ENCODE measurements at regions not wholly inside any gene's neighbourhood (a gene's known extent, or its start where the extent isn't known, plus 50 kb on each side); places are given as distances from the start of the nearest gene placed in this dataset.

DNA sequence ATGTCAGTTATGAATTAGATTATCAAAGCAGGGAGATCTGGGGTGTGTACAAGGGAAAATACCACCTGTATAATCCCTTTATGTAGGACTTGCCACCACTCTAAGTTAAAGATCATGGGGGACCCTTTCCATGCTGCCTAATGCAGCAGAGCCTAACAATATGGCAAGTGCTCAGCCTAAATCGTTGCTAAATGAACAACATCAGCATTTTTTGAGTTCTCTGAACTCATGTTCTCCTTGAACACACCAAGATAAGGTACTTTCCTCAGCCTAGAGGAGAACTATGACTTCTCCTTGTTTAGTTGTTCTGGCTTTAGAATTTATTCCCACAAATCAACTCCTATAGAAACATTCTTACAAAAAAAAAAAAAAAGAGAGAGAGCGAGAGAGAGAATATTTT lies 177.0 kb downstream of the DUSP10 start:
- H3K36me3 ChIP-seq (ENCODE audit: insufficient read depth, low read length) = no peaks in the 10 kb centered on the region

DNA sequence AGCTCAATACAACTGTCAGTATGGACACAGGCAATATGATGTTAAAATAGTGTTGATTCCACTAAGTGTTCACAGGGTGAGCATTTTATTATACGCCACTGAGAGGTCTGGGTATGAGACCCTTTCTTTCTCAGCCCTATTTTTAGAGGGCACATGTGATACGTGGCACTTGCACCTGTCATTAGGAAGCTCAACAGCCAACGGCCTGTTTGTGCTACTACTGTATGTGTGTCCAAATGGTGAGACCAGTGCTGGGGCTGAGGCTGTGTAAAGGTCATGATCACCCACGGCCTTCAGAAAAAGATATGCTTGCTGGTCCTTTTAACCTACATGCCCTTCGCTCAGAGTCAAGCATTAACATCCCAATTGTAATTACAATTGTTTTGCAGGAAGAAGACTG lies 176.2 kb downstream of the DUSP10 start:
- Histone ChIP-seq H3F3A (ENCODE audit: insufficient read depth, low read length) (no peaks in the 10 kb centered on the region), H4K20me1 (ENCODE audit: insufficient read depth, low read length) (no peaks in the 10 kb centered on the region), H3K4me2 (ENCODE audit: low read length) (peak overlapping the region; percentile 50), H3K9me2 (ENCODE audit: low read depth, low read length) (no peaks in the 10 kb centered on the region), H3K27me3 (ENCODE audit: insufficient read depth, low read length) (no peaks in the 10 kb centered on the region), H3K36me3 (ENCODE audit: insufficient read depth, low read length) (no peaks in the 10 kb centered on the region), H3K4me3 (ENCODE audit: low read depth, low read length, poor library complexity, severe bottlenecking) (no peak overlapping the region), H3K4me1 (ENCODE audit: insufficient read depth, low read length, severe bottlenecking) (peaks cover 52% of the 10 kb centered on the region), H3K79me2 (ENCODE audit: insufficient read depth, low read length) (no peaks in the 10 kb centered on the region), H3K9ac (ENCODE audit: low read length) (peak overlapping the region; percentile 36), H3K27ac (ENCODE audit: low read depth, low read length, poor library complexity, severe bottlenecking) (peak overlapping the region; percentile 97), H3K9me3 (ENCODE audit: low read length) (no peaks in the 10 kb centered on the region), H2AFZ (ENCODE audit: low read length) (peak overlapping the region; percentile 78; the same call in 1 of the 2 replicates)
- no peak for TF ChIP-seq EZH2 (IDR thresholded peaks at IDR 0.05; ENCODE audit: borderline replicate concordance, low read length)
- TF ChIP-seq, protein P1, sequence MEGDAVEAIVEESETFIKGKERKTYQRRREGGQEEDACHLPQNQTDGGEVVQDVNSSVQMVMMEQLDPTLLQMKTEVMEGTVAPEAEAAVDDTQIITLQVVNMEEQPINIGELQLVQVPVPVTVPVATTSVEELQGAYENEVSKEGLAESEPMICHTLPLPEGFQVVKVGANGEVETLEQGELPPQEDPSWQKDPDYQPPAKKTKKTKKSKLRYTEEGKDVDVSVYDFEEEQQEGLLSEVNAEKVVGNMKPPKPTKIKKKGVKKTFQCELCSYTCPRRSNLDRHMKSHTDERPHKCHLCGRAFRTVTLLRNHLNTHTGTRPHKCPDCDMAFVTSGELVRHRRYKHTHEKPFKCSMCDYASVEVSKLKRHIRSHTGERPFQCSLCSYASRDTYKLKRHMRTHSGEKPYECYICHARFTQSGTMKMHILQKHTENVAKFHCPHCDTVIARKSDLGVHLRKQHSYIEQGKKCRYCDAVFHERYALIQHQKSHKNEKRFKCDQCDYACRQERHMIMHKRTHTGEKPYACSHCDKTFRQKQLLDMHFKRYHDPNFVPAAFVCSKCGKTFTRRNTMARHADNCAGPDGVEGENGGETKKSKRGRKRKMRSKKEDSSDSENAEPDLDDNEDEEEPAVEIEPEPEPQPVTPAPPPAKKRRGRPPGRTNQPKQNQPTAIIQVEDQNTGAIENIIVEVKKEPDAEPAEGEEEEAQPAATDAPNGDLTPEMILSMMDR (IDR thresholded peaks at IDR 0.05; ENCODE audit: low read length) = no peak

More for the DNA sequence above, 177.0 kb downstream of the DUSP10 start:
- Histone ChIP-seq H3K27me3 (ENCODE audit: insufficient read depth, low read length) (no peaks in the 10 kb centered on the region), H3K4me3 (ENCODE audit: low read depth, low read length, poor library complexity, severe bottlenecking) (no peak overlapping the region), H3K9me2 (ENCODE audit: low read depth, low read length) (no peaks in the 10 kb centered on the region), H3K9ac (ENCODE audit: low read length) (peak overlapping the region; percentile 36), H3F3A (ENCODE audit: insufficient read depth, low read length) (no peaks in the 10 kb centered on the region), H3K9me3 (ENCODE audit: low read length) (no peaks in the 10 kb centered on the region), H3K4me2 (ENCODE audit: low read length) (peak overlapping the region; percentile 50; the same call in 1 of the 2 replicates), H3K79me2 (ENCODE audit: insufficient read depth, low read length) (no peaks in the 10 kb centered on the region), H3K27ac (ENCODE audit: low read depth, low read length, poor library complexity, severe bottlenecking) (peak overlapping the region; percentile 97), H2AFZ (ENCODE audit: low read length) (0 out of 2 replicates have a peak overlapping the region, but pooled peaks have one; percentile 78), H3K4me1 (ENCODE audit: insufficient read depth, low read length, severe bottlenecking) (peaks cover 54% of the 10 kb centered on the region), H4K20me1 (ENCODE audit: insufficient read depth, low read length) (no peaks in the 10 kb centered on the region)
- no peak for TF ChIP-seq EZH2 (IDR thresholded peaks at IDR 0.05; ENCODE audit: borderline replicate concordance, low read length)
- TF ChIP-seq, protein P1 (IDR thresholded peaks at IDR 0.05; ENCODE audit: low read length) = no peak

DNA sequence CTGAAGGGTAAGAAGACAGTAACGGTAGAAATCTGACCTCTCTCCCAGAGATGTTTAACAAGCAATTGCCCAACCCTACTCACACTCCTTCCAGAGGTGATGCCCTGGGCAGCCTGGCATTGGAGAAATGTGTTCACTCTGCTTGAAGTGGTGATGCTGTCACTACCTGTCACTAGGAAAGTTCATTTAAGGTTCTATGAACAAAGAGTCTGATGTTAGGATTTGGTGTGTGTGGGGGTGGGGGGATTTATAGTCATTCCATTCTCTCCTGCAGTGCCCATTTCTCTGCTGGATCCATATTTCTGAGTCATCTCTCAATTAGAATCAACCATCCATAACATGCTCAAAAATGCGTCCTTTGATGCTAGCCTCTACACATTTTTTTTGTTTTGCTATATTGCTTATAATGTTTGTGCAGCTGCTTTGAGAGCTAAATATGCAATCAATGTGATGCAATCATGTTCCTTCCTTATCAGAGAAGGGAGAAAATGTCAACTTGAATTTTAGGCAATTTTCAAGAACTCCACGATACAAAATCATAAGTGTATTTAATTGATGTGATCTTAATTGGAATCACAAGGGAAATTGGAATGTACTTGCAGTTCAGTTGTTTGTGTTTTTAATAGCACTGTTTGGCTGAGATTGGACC lies 173.9 kb downstream of the DUSP10 start:
- Histone ChIP-seq H3K79me2 (ENCODE audit: insufficient read depth, low read length) (no peaks in the 10 kb centered on the region), H3K4me1 (ENCODE audit: insufficient read depth, low read length, severe bottlenecking) (peaks cover 40% of the 10 kb centered on the region), H3K27me3 (ENCODE audit: insufficient read depth, low read length) (no peaks in the 10 kb centered on the region), H3K36me3 (ENCODE audit: insufficient read depth, low read length) (no peaks in the 10 kb centered on the region), H3K4me2 (ENCODE audit: low read length) (peak overlapping the region; percentile 19; the same call in 1 of the 2 replicates), H4K20me1 (ENCODE audit: insufficient read depth, low read length) (no peaks in the 10 kb centered on the region), H2AFZ (ENCODE audit: low read length) (peak overlapping the region; percentile 88), H3F3A (ENCODE audit: insufficient read depth, low read length) (no peaks in the 10 kb centered on the region), H3K4me3 (ENCODE audit: low read depth, low read length, poor library complexity, severe bottlenecking) (no peak overlapping the region), H3K9me3 (ENCODE audit: low read length) (no peaks in the 10 kb centered on the region), H3K27ac (ENCODE audit: low read depth, low read length, poor library complexity, severe bottlenecking) (peak overlapping the region; percentile 97), H3K9me2 (ENCODE audit: low read depth, low read length) (no peaks in the 10 kb centered on the region), H3K9ac (ENCODE audit: low read length) (peak overlapping the region; percentile 11; the same call in 1 of the 2 replicates)
- TF ChIP-seq EZH2 (IDR thresholded peaks at IDR 0.05; ENCODE audit: borderline replicate concordance, low read length) = no peak
- TF ChIP-seq, protein P1 (IDR thresholded peaks at IDR 0.05; ENCODE audit: low read length) = no peak
